ENCODE measurements at regions not wholly inside any gene's neighbourhood (a gene's known extent, or its start where the extent isn't known, plus 50 kb on each side); places are given as distances from the start of the nearest gene placed in this dataset.
"Not testable (repeated sequence)": the region's sequence is repeated elsewhere in the genome, so short reads cannot be mapped to it uniquely, and the experiment has no call there.

- ATAC-seq, result no peak
Observed at GRCh38 chr7:142566271-142566670, 183.0 kb upstream of the PRSS1 start.

- ATAC-seq, result not testable (repeated sequence)
Observed at GRCh38 chr7:142564125-142564524, 185.1 kb upstream of the PRSS1 start.

- ATAC-seq, result no peak
Observed at GRCh38 chr7:142563470-142563869, 185.8 kb upstream of the PRSS1 start.

GRCh38 chr7:142562688-142563087, 186.6 kb upstream of the PRSS1 start:
- ATAC-seq, result no peak

- not testable (repeated sequence) for ATAC-seq
Observed at GRCh38 chr7:142561396-142561795, 187.9 kb upstream of the PRSS1 start.

- not testable (repeated sequence) for ATAC-seq
Observed at GRCh38 chr7:142560770-142561169, 188.5 kb upstream of the PRSS1 start.

- no peak for ATAC-seq
Observed at GRCh38 chr7:142560166-142560565, 189.1 kb upstream of the PRSS1 start.

- peak; percentile 53 to 81 for ATAC-seq
Observed at GRCh38 chr7:142557971-142558582, 191.2 kb upstream of the PRSS1 start.

- ATAC-seq, result peak; percentile 52 to 56
Observed at GRCh38 chr7:142556740-142557139, 192.5 kb upstream of the PRSS1 start.

GRCh38 chr7:142554560-142555532, 194.4 kb upstream of the PRSS1 start:
- no peak for ATAC-seq

GRCh38 chr7:142553216-142553615, 196.1 kb upstream of the PRSS1 start:
- no peak for ATAC-seq

GRCh38 chr7:142548978-142549377, 200.3 kb upstream of the PRSS1 start:
- ATAC-seq, result no peak

- no peak for ATAC-seq
Observed at GRCh38 chr7:142546452-142546851, 202.8 kb upstream of the PRSS1 start.

- ATAC-seq, result no peak
Observed at GRCh38 chr7:142542942-142543341, 206.3 kb upstream of the PRSS1 start.

GRCh38 chr7:142542105-142542504, 207.2 kb upstream of the PRSS1 start:
- ATAC-seq, result peak; percentile 25 to 41

GRCh38 chr7:142540371-142540770, 208.9 kb upstream of the PRSS1 start:
- ATAC-seq, result no peak

GRCh38 chr7:142539901-142540300, 209.4 kb upstream of the PRSS1 start:
- peak; percentile 13 to 34 for ATAC-seq

GRCh38 chr7:142537760-142538159, 211.5 kb upstream of the PRSS1 start:
- ATAC-seq, result no peak

GRCh38 chr7:142535123-142535779, 214.0 kb upstream of the PRSS1 start:
- peak; percentile 90 to 93 for ATAC-seq

GRCh38 chr7:142534726-142535122, 214.5 kb upstream of the PRSS1 start:
- no peak for ATAC-seq

- ATAC-seq, result no peak
Observed at GRCh38 chr7:142533920-142534319, 215.4 kb upstream of the PRSS1 start.

GRCh38 chr7:142529591-142529990, 219.7 kb upstream of the PRSS1 start:
- ATAC-seq, result no peak

- ATAC-seq, result no peak
Observed at GRCh38 chr7:142528608-142529408, 220.5 kb upstream of the PRSS1 start.
